ENCODE measurements at regions not wholly inside any gene's neighbourhood (a gene's known extent, or its start where the extent isn't known, plus 50 kb on each side); places are given as distances from the start of the nearest gene placed in this dataset.

DNA sequence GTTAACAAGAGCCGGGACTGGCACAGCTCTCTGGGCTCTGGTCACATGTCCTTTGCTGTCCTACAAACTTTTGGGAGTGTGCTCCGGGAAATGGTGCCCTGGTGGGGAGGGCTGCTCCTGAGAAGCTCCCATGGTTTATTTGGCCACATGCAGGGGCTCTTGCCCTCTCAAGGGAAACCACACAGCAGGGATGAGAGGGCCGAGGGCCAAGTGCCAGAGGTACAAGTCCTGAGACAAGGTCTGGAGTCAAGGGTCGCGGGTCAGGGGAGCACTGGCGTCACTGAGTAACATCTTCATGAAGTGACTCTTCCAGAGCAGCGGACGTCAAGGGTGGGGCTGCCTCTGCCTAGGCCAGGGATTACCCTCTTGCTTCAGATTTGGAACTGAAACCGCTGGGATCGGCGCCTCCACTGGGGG, 1160.6 kb downstream of the TBC1D22A start:
- POLR2A ChIA-PET: no interaction called here

DNA sequence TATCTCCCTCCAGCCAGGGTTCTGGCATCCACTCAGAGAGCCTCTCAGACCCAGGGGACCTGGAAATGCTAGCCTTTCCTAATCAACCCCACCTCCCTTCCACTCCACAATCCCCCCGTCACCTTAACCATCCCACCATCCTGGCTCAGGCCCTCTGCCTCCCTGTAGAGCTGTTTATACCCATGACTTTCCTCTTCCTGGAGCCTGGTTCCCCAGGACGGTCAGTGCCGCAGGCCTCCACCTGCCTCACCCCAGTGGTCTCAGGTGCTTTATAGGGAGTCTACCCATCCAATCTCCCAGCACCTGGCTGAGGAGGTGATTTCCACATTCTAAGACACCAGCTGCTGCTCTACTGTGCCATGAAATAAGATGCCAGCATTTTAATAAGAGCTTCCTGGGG, 1159.5 kb downstream of the TBC1D22A start:
- no peak for DNase-seq (ENCODE audit: low spot score)
- ChIA-PET CTCF (ENCODE audit: low intra/inter-chr PET ratio, low total read pairs) (no interaction called here), POLR2A (no interaction called here)

More for the DNA sequence above, 1160.6 kb downstream of the TBC1D22A start:
- no peak for FAIRE-seq
- WGBS (ENCODE audit: low lambda C conversion rate): 2% methylated on average over 4 of the region's 11 CpGs
- Histone ChIP-seq H3K9ac (ENCODE audit: insufficient read depth, low read depth, low read length) (no peak overlapping the region), H2AFZ (ENCODE audit: low read length) (no peak overlapping the region), H3K27ac (ENCODE audit: extremely low read length, insufficient read depth, low read length) (no peak overlapping the region), H3K36me3 (replicated peaks in 1 of 2; ENCODE audit: control insufficient read depth in 1 of 2, insufficient read depth in 2 of 2, low read length in 2 of 2) (no peaks in the 10 kb centered on the region), H3K4me3 (replicated peaks in 1 of 3; ENCODE audit: insufficient read depth in 1 of 3, low read depth in 2 of 3, low read length in 3 of 3) (no peak overlapping the region), H3K79me2 (ENCODE audit: insufficient read depth, low read length) (no peaks in the 10 kb centered on the region), H3K4me1 (ENCODE audit: insufficient read depth, low read length) (no peaks in the 10 kb centered on the region), H3K4me2 (ENCODE audit: low read depth, low read length) (no peak overlapping the region), H3K27me3 (ENCODE audit: control insufficient read depth in 1 of 2, insufficient read depth in 2 of 2, low read length in 2 of 2) (peaks cover 1 to 28% of the 10 kb centered on the region in 2 experiments; a peak in 4 of 5 replicates), H3K9me3 (ENCODE audit: low read length) (no peaks in the 10 kb centered on the region), H4K20me1 (ENCODE audit: insufficient read depth, low read length) (no peaks in the 10 kb centered on the region)
- no peak for DNase-seq (ENCODE audit: low spot score)
- intact Hi-C loops (cut with micrococcal nuclease; ENCODE audit: unreplicated experiment): no loop called here
- CTCF ChIA-PET (ENCODE audit: low intra/inter-chr PET ratio, low total read pairs): no interaction called here
- no peak for TF ChIP-seq ZFP1 (CRISPR knock-in tag; IDR thresholded peaks at IDR 0.05)
- TF ChIP-seq TAF1 (CRISPR knock-in tag; IDR thresholded peaks at IDR 0.05): no peak
- in situ Hi-C loops (cut with HindIII; ENCODE audit: extremely low pct_ligation_motif_present, low pct_unique_long_range_greater_than_20kb): no loop called here
- no TSS peak for BruUV-seq (replicated peaks)
- no peak for ATAC-seq

More for the DNA sequence above, 1159.5 kb downstream of the TBC1D22A start:
- Histone ChIP-seq H3K27ac (ENCODE audit: extremely low read length, insufficient read depth, low read length) (no peak overlapping the region), H3K4me3 (replicated peaks in 1 of 3; ENCODE audit: insufficient read depth in 1 of 3, low read depth in 2 of 3, low read length in 3 of 3) (no peak overlapping the region), H3K4me1 (ENCODE audit: insufficient read depth, low read length) (no peaks in the 10 kb centered on the region), H3K27me3 (ENCODE audit: control insufficient read depth in 1 of 2, insufficient read depth in 2 of 2, low read length in 2 of 2) (peaks cover 1 to 20% of the 10 kb centered on the region in 2 experiments; a peak in 4 of 5 replicates), H3K9ac (ENCODE audit: insufficient read depth, low read depth, low read length) (no peak overlapping the region), H3K4me2 (ENCODE audit: low read depth, low read length) (no peak overlapping the region), H4K20me1 (ENCODE audit: insufficient read depth, low read length) (no peaks in the 10 kb centered on the region), H3K79me2 (ENCODE audit: insufficient read depth, low read length) (no peaks in the 10 kb centered on the region), H3K36me3 (replicated peaks in 1 of 2; ENCODE audit: control insufficient read depth in 1 of 2, insufficient read depth in 2 of 2, low read length in 2 of 2) (no peaks in the 10 kb centered on the region), H2AFZ (ENCODE audit: low read length) (no peak overlapping the region), H3K9me3 (ENCODE audit: low read length) (no peaks in the 10 kb centered on the region)
- in situ Hi-C loops (cut with HindIII; ENCODE audit: extremely low pct_ligation_motif_present, low pct_unique_long_range_greater_than_20kb): no loop called here
- no TSS peak for BruUV-seq (replicated peaks)
- TF ChIP-seq MXD4 (CRISPR knock-in tag; IDR thresholded peaks at IDR 0.05) (no peak), REL (CRISPR knock-in tag; conservative IDR thresholded peaks at IDR 0.05) (no peak), ZFP36 (IDR thresholded peaks at IDR 0.05; ENCODE audit: borderline replicate concordance, low read depth, low read length, partially characterized antibody) (no peak), NFKBIZ (CRISPR knock-in tag; IDR thresholded peaks at IDR 0.05) (no peak), PREB (CRISPR knock-in tag; IDR thresholded peaks at IDR 0.05) (no peak), POGZ (CRISPR knock-in tag; IDR thresholded peaks at IDR 0.05) (no peak), ZFP41 (CRISPR knock-in tag; IDR thresholded peaks at IDR 0.05; ENCODE audit: borderline replicate concordance) (no peak), ZNF143 (CRISPR knock-in tag; IDR thresholded peaks at IDR 0.05) (no peak), ZNF260 (CRISPR knock-in tag; IDR thresholded peaks at IDR 0.05; ENCODE audit: borderline replicate concordance, low read depth) (no peak), RFX1 (IDR thresholded peaks at IDR 0.05) (no peak), MIXL1 (CRISPR knock-in tag; IDR thresholded peaks at IDR 0.05) (no peak), FOXA1 (IDR thresholded peaks at IDR 0.05) (no peak), FOXA1 (CRISPR knock-in tag; IDR thresholded peaks at IDR 0.05) (no peak), ZNF24 (IDR thresholded peaks at IDR 0.05) (no peak), HES4 (CRISPR knock-in tag; IDR thresholded peaks at IDR 0.05; ENCODE audit: borderline replicate concordance) (no peak), ZNF17 (CRISPR knock-in tag; IDR thresholded peaks at IDR 0.05) (no peak), CCAR2 (optimal IDR thresholded peaks at IDR 0.05; ENCODE audit: low read depth, low read length) (no peak)
- TF ChIP-seq, protein P1, sequence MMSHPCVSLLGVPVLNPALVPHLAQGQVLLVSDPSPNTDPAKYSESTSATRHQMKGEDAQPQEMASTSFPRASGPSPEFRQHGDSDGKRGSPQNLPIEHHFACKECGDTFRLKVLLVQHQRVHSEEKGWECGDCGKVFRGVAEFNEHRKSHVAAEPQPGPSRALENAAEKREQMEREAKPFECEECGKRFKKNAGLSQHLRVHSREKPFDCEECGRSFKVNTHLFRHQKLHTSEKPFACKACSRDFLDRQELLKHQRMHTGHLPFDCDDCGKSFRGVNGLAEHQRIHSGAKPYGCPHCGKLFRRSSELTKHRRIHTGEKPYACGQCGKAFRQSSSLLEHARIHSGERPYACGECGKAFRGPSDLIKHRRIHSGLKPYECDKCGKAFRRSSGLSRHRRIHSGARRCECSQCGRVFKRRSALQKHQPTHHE (CRISPR knock-in tag; IDR thresholded peaks at IDR 0.05; ENCODE audit: borderline replicate concordance): no peak
- FAIRE-seq (no peak), ATAC-seq (no peak)
- intact Hi-C loops (cut with micrococcal nuclease; ENCODE audit: unreplicated experiment): no loop called here
- WGBS (ENCODE audit: low lambda C conversion rate): 61% methylated on average over 3 of the region's 3 CpGs

Data from HepG2 (cell line).